ENCODE measurements at regions not wholly inside any gene's neighbourhood (a gene's known extent, or its start where the extent isn't known, plus 50 kb on each side); places are given as distances from the start of the nearest gene placed in this dataset.
"Not testable (repeated sequence)": the region's sequence is repeated elsewhere in the genome, so short reads cannot be mapped to it uniquely, and the experiment has no call there.

DNA sequence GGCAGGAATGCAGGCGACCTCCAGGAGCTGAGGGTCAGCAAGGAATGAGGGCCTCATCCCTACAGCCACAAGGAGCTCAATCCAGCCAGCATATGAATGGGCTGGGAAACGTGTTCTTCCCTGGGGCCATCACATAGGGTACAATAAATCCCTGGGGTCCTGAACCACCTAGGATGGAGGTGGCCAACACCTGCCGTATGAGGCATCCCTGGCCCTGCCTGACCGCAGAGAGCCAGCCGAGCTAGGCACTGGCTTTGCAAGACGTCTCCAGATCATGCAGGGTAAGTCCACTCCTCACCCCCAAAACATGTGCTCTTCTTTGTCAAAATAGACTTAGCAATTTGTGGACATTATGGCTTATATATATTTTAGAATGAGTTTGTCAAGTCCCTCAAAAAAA lies 303.7 kb upstream of the DIO3 start:
- H3K9me3 Mint-ChIP-seq, result no peaks in the 10 kb centered on the region
- no peaks in the 10 kb centered on the region for H3K4me1 Mint-ChIP-seq
- no peak overlapping the region for H3K4me3 Mint-ChIP-seq
- DNase-seq, result no peak
- peaks cover 8% of the 10 kb centered on the region for H3K27me3 Mint-ChIP-seq
- no peak overlapping the region for H3K27ac Mint-ChIP-seq
- no peaks in the 10 kb centered on the region for H3K36me3 Mint-ChIP-seq

- no peak overlapping the region for H3K27ac Mint-ChIP-seq
- no peak overlapping the region for H3K4me3 Mint-ChIP-seq
- no peaks in the 10 kb centered on the region for H3K4me1 Mint-ChIP-seq
- no peaks in the 10 kb centered on the region for H3K36me3 Mint-ChIP-seq
- DNase-seq, result no peak
- peaks cover 17% of the 10 kb centered on the region for H3K27me3 Mint-ChIP-seq
- H3K9me3 Mint-ChIP-seq, result no peaks in the 10 kb centered on the region
Observed at GRCh38 chr14:101259748-101260147, 301.5 kb upstream of the DIO3 start.

DNA sequence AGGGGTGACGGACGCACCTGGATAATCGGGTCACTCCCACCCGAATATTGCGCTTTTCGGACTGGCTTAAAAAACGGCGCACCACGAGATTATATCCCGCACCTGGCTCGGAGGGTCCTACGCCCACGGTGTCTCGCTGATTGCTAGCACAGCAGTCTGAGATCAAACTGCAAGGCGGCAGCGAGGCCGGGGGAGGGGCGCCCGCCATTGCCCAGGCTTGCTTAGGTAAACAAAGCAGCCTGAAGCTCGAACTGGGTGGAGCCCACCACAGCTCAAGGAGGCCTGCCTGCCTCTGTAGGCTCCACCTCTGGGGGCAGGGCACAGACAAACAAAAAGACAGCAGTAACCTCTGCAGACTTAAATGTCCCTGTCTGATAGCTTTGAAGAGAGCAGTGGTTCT lies 294.9 kb upstream of the DIO3 start:
- H3K4me3 Mint-ChIP-seq, result not testable (repeated sequence)

GRCh38 chr14:101273091-101273490 lies 288.2 kb upstream of the DIO3 start:
- Mint-ChIP-seq H3K4me1 (no peaks in the 10 kb centered on the region), H3K36me3 (no peaks in the 10 kb centered on the region), H3K4me3 (no peak overlapping the region), H3K9me3 (peaks cover 2% of the 10 kb centered on the region), H3K27me3 (peaks cover 31% of the 10 kb centered on the region), H3K27ac (no peak overlapping the region)
- DNase-seq, result no peak

More for the DNA sequence above, 294.9 kb upstream of the DIO3 start:
- not testable (repeated sequence) for H3K36me3 Mint-ChIP-seq, H3K9me3 Mint-ChIP-seq, H3K4me1 Mint-ChIP-seq, H3K27ac Mint-ChIP-seq, DNase-seq
- H3K27me3 Mint-ChIP-seq, result peaks cover 17% of the 10 kb centered on the region

DNA sequence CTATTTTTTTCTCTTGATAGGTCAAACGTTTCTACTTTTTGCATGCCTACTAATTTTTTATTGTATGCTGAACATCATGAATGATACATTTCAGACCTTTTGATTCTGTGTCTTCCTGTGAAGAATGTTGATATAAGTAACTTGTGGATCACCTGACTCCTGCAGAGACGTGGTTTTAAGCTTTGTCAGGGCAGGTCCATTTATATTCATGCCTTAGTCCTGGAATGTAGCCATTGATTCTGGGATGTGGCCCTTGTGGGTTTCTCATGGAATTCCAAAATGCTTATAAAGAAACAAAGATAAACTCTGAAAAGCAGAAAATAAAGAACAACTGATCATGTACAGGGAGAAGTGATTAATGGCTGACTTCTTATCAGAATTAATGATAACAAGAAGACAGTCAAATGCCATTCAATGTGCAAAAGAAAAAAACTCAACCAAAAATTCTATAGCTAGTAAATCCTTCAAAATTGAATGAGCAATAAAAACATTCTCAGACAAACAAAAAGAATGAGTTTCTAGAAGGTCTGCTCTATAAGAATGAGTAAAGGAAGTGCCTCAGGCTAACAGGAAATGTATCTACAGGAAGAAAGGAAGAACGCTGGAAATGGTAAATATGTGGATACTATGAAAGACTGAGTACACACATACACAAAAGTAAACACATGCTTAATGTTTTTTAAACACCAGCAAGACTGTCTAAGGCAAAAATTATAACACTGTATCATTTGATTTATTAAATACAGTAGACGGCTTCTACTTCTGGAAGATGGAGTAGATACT lies 284.8 kb upstream of the DIO3 start:
- Mint-ChIP-seq H3K27me3 (peaks cover 43% of the 10 kb centered on the region), H3K36me3 (no peaks in the 10 kb centered on the region), H3K9me3 (peaks cover 10% of the 10 kb centered on the region), H3K4me1 (no peaks in the 10 kb centered on the region), H3K4me3 (no peak overlapping the region), H3K27ac (no peak overlapping the region)
- DNase-seq, result no peak

DNA sequence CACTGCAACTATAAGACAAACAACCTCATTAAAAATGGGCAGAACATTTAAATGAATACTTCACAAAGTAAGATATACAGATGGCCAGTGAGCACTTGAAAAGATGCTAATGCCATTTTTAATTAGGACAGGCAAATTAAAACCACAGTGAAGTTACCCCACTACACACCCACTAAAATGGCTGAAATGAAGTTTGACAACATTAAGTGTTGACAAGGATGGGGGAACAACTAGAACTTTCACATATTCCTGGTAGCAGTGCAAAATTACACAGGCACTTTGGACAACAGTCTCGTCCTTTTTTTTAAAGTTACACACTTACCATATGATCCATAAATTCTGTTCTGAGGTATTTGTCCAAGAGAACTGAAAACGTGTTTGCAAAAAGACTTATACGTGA lies 278.9 kb upstream of the DIO3 start:
- Mint-ChIP-seq H3K4me3 (no peak overlapping the region), H3K9me3 (peaks cover 10% of the 10 kb centered on the region), H3K36me3 (no peaks in the 10 kb centered on the region), H3K27ac (no peak overlapping the region), H3K4me1 (no peaks in the 10 kb centered on the region), H3K27me3 (peaks cover 45% of the 10 kb centered on the region)
- no peak for DNase-seq

DNA sequence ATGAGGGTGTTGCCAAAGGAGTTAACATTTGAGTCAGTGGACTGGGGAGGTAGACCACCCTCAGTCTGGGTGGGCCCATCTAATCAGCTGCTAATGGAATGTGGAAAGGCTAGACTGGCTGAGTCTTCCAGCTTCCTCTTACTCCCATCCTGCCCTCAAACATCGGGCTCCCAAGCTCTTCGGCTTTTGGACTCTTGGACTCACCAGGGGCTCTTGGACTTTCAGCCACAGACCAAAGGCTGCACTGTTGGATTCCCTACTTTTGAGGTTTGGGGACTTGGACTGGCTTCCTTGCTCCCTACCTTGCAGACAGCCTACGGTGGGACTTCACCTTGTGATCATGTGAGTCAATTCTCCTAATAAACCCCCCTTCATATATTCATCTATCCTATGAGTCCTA lies 276.6 kb upstream of the DIO3 start:
- H3K27ac Mint-ChIP-seq, result no peak overlapping the region
- H3K4me3 Mint-ChIP-seq, result no peak overlapping the region
- DNase-seq, result no peak
- no peaks in the 10 kb centered on the region for H3K36me3 Mint-ChIP-seq
- H3K27me3 Mint-ChIP-seq, result peaks cover 35% of the 10 kb centered on the region
- no peaks in the 10 kb centered on the region for H3K4me1 Mint-ChIP-seq
- no peaks in the 10 kb centered on the region for H3K9me3 Mint-ChIP-seq

DNA sequence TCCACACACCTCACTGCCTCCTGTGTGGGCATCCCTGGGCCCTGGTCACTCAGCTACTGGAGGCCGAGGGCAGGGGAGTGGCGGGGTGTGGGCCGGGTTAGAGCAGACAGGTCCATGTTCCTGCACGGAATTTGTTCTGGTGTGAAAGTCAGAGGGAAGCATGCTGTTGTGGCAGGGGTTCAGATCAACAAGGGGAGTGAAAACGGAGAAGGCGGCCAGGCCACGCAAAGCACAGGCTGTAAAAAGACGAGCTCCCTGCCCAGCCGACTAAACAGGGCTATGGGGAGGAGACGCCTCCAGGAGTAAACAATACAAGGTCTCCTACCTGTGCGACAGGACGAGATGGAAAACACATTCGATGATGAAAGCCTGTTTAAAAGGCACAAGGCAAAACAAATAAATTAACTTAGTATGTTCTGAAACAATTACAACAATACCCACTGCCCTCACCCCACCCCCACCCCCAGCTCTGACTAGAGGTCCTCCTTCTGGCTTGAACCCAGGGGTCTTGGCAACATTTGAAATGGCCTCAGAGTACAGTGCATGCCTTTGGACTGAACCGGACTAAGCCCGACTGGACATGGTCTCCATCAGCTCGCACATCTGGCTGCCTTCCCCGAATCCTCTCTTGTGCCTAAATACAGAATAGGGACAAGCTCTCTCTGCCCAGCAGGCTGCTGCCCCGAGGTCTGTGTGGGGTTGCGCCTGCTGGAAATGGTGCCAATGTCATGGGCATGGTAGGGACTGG lies 274.9 kb upstream of the DIO3 start:
- DNase-seq, result no peak
- Mint-ChIP-seq H3K36me3 (no peaks in the 10 kb centered on the region), H3K4me1 (no peaks in the 10 kb centered on the region), H3K9me3 (no peaks in the 10 kb centered on the region), H3K27me3 (peaks cover 30% of the 10 kb centered on the region), H3K27ac (no peak overlapping the region), H3K4me3 (no peak overlapping the region)

GRCh38 chr14:101288436-101289229 lies 272.7 kb upstream of the DIO3 start:
- Mint-ChIP-seq H3K36me3 (no peaks in the 10 kb centered on the region), H3K27me3 (peaks cover 45% of the 10 kb centered on the region), H3K9me3 (no peaks in the 10 kb centered on the region), H3K27ac (no peak overlapping the region), H3K4me3 (no peak overlapping the region), H3K4me1 (no peaks in the 10 kb centered on the region)
- no peak for DNase-seq

- Mint-ChIP-seq H3K27me3 (peaks cover 40% of the 10 kb centered on the region), H3K27ac (no peak overlapping the region), H3K4me1 (no peaks in the 10 kb centered on the region), H3K4me3 (no peak overlapping the region), H3K36me3 (no peaks in the 10 kb centered on the region), H3K9me3 (no peaks in the 10 kb centered on the region)
- no peak for DNase-seq
Observed at GRCh38 chr14:101289230-101289690, 272.0 kb upstream of the DIO3 start.

DNA sequence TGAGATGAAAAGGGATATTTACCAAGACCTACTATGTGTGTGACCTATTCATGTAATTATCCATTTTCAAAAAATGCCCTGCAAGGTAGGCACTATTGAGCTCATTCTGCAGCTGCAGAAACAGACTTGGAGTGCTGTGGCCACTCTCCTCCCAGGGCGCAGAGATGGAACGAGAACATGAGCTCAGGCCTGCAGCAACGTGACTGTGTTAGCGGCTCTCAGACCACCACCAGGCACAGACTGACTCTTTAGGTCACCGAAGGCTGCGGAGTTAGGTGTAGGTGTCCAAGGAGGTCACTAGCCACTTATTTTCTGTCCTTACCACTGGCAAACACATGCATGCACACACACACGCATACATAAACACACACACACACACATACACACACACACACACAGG lies 271.4 kb upstream of the DIO3 start:
- Mint-ChIP-seq H3K9me3 (no peaks in the 10 kb centered on the region), H3K4me3 (no peak overlapping the region), H3K27me3 (peaks cover 36% of the 10 kb centered on the region), H3K27ac (no peak overlapping the region), H3K36me3 (no peaks in the 10 kb centered on the region), H3K4me1 (no peaks in the 10 kb centered on the region)
- DNase-seq, result no peak

DNA sequence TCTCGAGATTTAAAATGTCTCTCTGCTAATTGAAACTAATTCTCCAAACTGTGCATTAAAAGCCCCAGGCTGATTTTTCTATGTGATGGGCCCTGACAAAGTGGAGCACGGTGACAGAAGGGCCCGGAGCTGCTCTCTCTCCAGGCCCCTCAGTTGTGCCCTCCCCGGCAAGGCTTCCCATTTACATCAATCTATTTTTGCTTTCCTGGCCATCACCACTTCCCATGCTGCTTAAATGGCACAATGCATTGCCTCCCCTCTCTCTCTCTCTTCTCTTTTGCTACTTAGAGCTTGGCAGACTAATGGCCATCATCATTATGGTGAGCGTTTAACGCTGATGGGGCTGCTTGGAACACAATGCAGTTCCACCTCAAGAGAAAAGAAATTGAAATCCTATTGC lies 270.7 kb upstream of the DIO3 start:
- no peaks in the 10 kb centered on the region for H3K9me3 Mint-ChIP-seq
- H3K4me1 Mint-ChIP-seq, result no peaks in the 10 kb centered on the region
- no peaks in the 10 kb centered on the region for H3K36me3 Mint-ChIP-seq
- no peak overlapping the region for H3K4me3 Mint-ChIP-seq
- H3K27me3 Mint-ChIP-seq, result peaks cover 32% of the 10 kb centered on the region
- DNase-seq, result no peak
- no peak overlapping the region for H3K27ac Mint-ChIP-seq

DNA sequence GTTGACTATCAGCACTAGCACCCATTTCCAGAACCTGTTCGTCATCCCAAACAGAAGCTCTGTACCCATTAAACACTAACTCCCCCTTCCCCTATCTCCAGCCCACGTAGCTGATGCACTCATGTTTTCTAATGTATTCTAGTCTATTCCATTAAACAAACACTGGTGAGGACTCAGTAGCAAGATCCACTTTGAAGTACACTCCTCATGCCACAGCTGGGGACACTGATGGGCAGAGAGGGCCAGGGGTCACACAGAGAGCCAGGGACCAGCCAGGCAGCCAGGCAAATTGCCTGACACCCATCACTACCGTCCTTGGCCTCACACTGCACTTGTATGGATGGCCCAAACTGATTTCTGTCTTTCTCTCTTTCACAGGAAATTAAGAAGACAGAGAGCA lies 269.9 kb upstream of the DIO3 start:
- no peaks in the 10 kb centered on the region for H3K4me1 Mint-ChIP-seq
- DNase-seq, result no peak
- H3K27ac Mint-ChIP-seq, result no peak overlapping the region
- no peak overlapping the region for H3K4me3 Mint-ChIP-seq
- H3K9me3 Mint-ChIP-seq, result peaks cover 6% of the 10 kb centered on the region
- H3K27me3 Mint-ChIP-seq, result peaks cover 28% of the 10 kb centered on the region
- peaks cover 1% of the 10 kb centered on the region for H3K36me3 Mint-ChIP-seq

DNA sequence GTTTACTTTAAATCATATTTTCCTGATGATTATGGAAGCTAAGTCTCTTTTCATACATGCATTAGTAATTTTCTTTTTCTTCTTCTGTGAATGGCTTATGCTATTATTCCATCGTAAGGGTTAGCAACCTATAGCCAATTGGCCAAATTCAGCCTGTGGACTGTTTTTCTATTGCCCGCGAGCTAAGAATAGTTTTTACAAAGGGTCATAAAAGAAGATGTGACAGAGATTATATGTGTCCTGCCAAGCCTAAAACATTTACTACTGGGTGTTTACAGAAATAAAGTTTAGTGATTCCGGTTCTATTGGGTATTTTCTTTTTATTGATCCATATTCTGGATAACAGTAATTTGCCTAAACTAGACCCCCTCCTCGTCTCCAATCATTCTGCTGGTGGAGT lies 268.8 kb upstream of the DIO3 start:
- H3K27ac Mint-ChIP-seq, result no peak overlapping the region
- H3K4me3 Mint-ChIP-seq, result no peak overlapping the region
- H3K27me3 Mint-ChIP-seq, result peaks cover 25% of the 10 kb centered on the region
- H3K4me1 Mint-ChIP-seq, result no peaks in the 10 kb centered on the region
- H3K9me3 Mint-ChIP-seq, result peaks cover 13% of the 10 kb centered on the region
- peaks cover 5% of the 10 kb centered on the region for H3K36me3 Mint-ChIP-seq
- no peak for DNase-seq

DNA sequence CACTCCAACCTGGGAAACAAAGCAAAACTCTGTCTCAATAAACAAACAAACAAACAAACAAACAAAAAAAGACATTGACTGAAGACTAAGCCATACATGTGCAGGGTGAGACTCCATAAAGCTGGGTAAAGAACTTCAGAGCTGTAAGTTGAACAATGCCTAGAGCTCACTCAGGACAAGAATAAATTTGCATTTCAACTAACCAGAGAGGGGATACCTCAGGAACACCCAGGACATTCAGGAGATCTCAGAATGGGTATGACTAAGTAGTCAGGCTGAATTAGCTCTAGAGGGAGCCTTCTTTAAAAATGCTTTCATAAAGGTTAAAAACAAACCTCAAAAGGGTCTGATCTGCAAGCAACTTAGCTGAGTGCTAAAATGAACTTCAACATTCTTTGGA lies 267.7 kb upstream of the DIO3 start:
- H3K27me3 Mint-ChIP-seq, result peaks cover 27% of the 10 kb centered on the region
- no peak for DNase-seq
- no peak overlapping the region for H3K4me3 Mint-ChIP-seq
- H3K36me3 Mint-ChIP-seq, result peaks cover 5% of the 10 kb centered on the region
- H3K4me1 Mint-ChIP-seq, result no peaks in the 10 kb centered on the region
- H3K9me3 Mint-ChIP-seq, result peaks cover 16% of the 10 kb centered on the region
- no peak overlapping the region for H3K27ac Mint-ChIP-seq
